ENCODE measurements at regions not wholly inside any gene's neighbourhood (a gene's known extent, or its start where the extent isn't known, plus 50 kb on each side); places are given as distances from the start of the nearest gene placed in this dataset.

- DNase-seq (ENCODE audit: low read depth) (peak; percentile 12), FAIRE-seq (peak; percentile 32)
- no peak for TF ChIP-seq CTCF (IDR thresholded peaks at IDR 0.05; ENCODE audit: insufficient read depth, low read length, severe bottlenecking)
- Histone ChIP-seq H3K4me3 (ENCODE audit: low read depth, low read length) (no peak overlapping the region), H3K27me3 (ENCODE audit: control insufficient read depth, insufficient read depth, low read length) (no peaks in the 10 kb centered on the region), H3K36me3 (ENCODE audit: control insufficient read depth, insufficient read depth, low read length) (no peaks in the 10 kb centered on the region)
Measured at GRCh38 chr4:10334506-10335028, 122.7 kb downstream of the ZNF518B start.

GRCh38 chr4:10333942-10334341 lies 123.3 kb downstream of the ZNF518B start:
- Histone ChIP-seq H3K4me3 (ENCODE audit: low read depth, low read length) (no peak overlapping the region), H3K36me3 (ENCODE audit: control insufficient read depth, insufficient read depth, low read length) (no peaks in the 10 kb centered on the region), H3K27me3 (ENCODE audit: control insufficient read depth, insufficient read depth, low read length) (no peaks in the 10 kb centered on the region)
- FAIRE-seq (no peak), DNase-seq (ENCODE audit: low read depth) (peak; percentile 74)
- no peak for TF ChIP-seq CTCF (IDR thresholded peaks at IDR 0.05; ENCODE audit: insufficient read depth, low read length, severe bottlenecking)

- no peak for TF ChIP-seq CTCF (IDR thresholded peaks at IDR 0.05; ENCODE audit: insufficient read depth, low read length, severe bottlenecking)
- H3K4me3 ChIP-seq (ENCODE audit: low read depth, low read length) = no peak overlapping the region
- H3K36me3 ChIP-seq (ENCODE audit: control insufficient read depth, insufficient read depth, low read length) = no peaks in the 10 kb centered on the region
- FAIRE-seq = no peak
- DNase-seq (ENCODE audit: low read depth) = no peak
- H3K27me3 ChIP-seq (ENCODE audit: control insufficient read depth, insufficient read depth, low read length) = no peaks in the 10 kb centered on the region
Measured at GRCh38 chr4:10326075-10326474, 131.2 kb downstream of the ZNF518B start.

GRCh38 chr4:10321931-10322330 lies 135.3 kb downstream of the ZNF518B start:
- Histone ChIP-seq H3K4me3 (ENCODE audit: low read depth, low read length) (no peak overlapping the region), H3K27me3 (ENCODE audit: control insufficient read depth, insufficient read depth, low read length) (no peaks in the 10 kb centered on the region), H3K36me3 (ENCODE audit: control insufficient read depth, insufficient read depth, low read length) (no peaks in the 10 kb centered on the region)
- no peak for TF ChIP-seq CTCF (IDR thresholded peaks at IDR 0.05; ENCODE audit: insufficient read depth, low read length, severe bottlenecking)
- no peak for DNase-seq (ENCODE audit: low read depth)
- FAIRE-seq = peak; percentile 7

GRCh38 chr4:10320130-10320529 lies 137.1 kb downstream of the ZNF518B start:
- FAIRE-seq = no peak

More at GRCh38 chr4:10320130-10320529, 137.1 kb downstream of the ZNF518B start:
- no peak for DNase-seq (ENCODE audit: low read depth)
- Histone ChIP-seq H3K36me3 (ENCODE audit: control insufficient read depth, insufficient read depth, low read length) (no peaks in the 10 kb centered on the region), H3K4me3 (ENCODE audit: low read depth, low read length) (no peak overlapping the region), H3K27me3 (ENCODE audit: control insufficient read depth, insufficient read depth, low read length) (no peaks in the 10 kb centered on the region)
- TF ChIP-seq CTCF (IDR thresholded peaks at IDR 0.05; ENCODE audit: insufficient read depth, low read length, severe bottlenecking) = no peak
